ENCODE measurements at regions not wholly inside any gene's neighbourhood (a gene's known extent, or its start where the extent isn't known, plus 50 kb on each side); places are given as distances from the start of the nearest gene placed in this dataset.
A peak's percentile ranks its signal among the peaks of the same experiment; 100 is the strongest.
"Not testable (repeated sequence)": the region's sequence is repeated elsewhere in the genome, so short reads cannot be mapped to it uniquely, and the experiment has no call there.

- intact Hi-C loops (cut with DNase I, micrococcal nuclease), result no loop called here
- no peak for TF ChIP-seq CTCF (IDR thresholded peaks at IDR 0.05)
- H3K4me3 ChIP-seq, result no peak overlapping the region
- H3K4me1 ChIP-seq (ENCODE audit: low read depth), result no peaks in the 10 kb centered on the region
- H3K36me3 ChIP-seq (ENCODE audit: low read depth), result no peaks in the 10 kb centered on the region
- no peaks in the 10 kb centered on the region for H3K9me3 ChIP-seq
- DNase-seq (no peak), ATAC-seq (no peak)
Measured at GRCh38 chr1:227508431-227508830, 54.9 kb upstream of the ZNF678 start.

- H3K36me3 ChIP-seq (ENCODE audit: low read depth); DNase-seq; H3K4me3 ChIP-seq; H3K9me3 ChIP-seq; intact Hi-C loops (cut with DNase I, micrococcal nuclease); H3K4me1 ChIP-seq (ENCODE audit: low read depth): not testable (repeated sequence)
- peak; percentile 19 for ATAC-seq
Measured at GRCh38 chr1:227506490-227507393, 56.6 kb upstream of the ZNF678 start.

- not testable (repeated sequence) for ATAC-seq, H3K4me3 ChIP-seq
Measured at GRCh38 chr1:227496045-227496444, 67.3 kb upstream of the ZNF678 start.

GRCh38 chr1:227493863-227494551, 69.3 kb upstream of the ZNF678 start:
- H3K36me3 ChIP-seq (ENCODE audit: low read depth); H3K9me3 ChIP-seq; H3K4me3 ChIP-seq; intact Hi-C loops (cut with DNase I, micrococcal nuclease); H3K4me1 ChIP-seq (ENCODE audit: low read depth); DNase-seq; ATAC-seq: not testable (repeated sequence)

More at GRCh38 chr1:227496045-227496444, 67.3 kb upstream of the ZNF678 start:
- H3K36me3 ChIP-seq (ENCODE audit: low read depth); H3K4me1 ChIP-seq (ENCODE audit: low read depth); H3K9me3 ChIP-seq; DNase-seq; intact Hi-C loops (cut with DNase I, micrococcal nuclease): not testable (repeated sequence)

- intact Hi-C loops (cut with DNase I, micrococcal nuclease), result no loop called here
- H3K9me3 ChIP-seq, result peaks cover 4% of the 10 kb centered on the region
- TF ChIP-seq CTCF (IDR thresholded peaks at IDR 0.05), result no peak
Measured at GRCh38 chr1:227490478-227490877, 72.9 kb upstream of the ZNF678 start.

GRCh38 chr1:227490001-227490400, 73.4 kb upstream of the ZNF678 start:
- no peaks in the 10 kb centered on the region for H3K36me3 ChIP-seq (ENCODE audit: low read depth)
- H3K4me1 ChIP-seq (ENCODE audit: low read depth), result no peaks in the 10 kb centered on the region
- peaks cover 4% of the 10 kb centered on the region for H3K9me3 ChIP-seq
- ATAC-seq (no peak), DNase-seq (peak in 1 of 3 donors; percentile 4)
- no peak overlapping the region for H3K4me3 ChIP-seq
- intact Hi-C loops (cut with DNase I, micrococcal nuclease), result no loop called here
- TF ChIP-seq CTCF (IDR thresholded peaks at IDR 0.05), result no peak

More at GRCh38 chr1:227490478-227490877, 72.9 kb upstream of the ZNF678 start:
- H3K4me3 ChIP-seq, result no peak overlapping the region
- no peak for ATAC-seq
- H3K4me1 ChIP-seq (ENCODE audit: low read depth), result no peaks in the 10 kb centered on the region
- peak in 1 of 3 donors; percentile 6 for DNase-seq
- H3K36me3 ChIP-seq (ENCODE audit: low read depth), result no peaks in the 10 kb centered on the region

- DNase-seq, result no peak
- H3K4me1 ChIP-seq (ENCODE audit: low read depth), result no peaks in the 10 kb centered on the region
- no peak for TF ChIP-seq CTCF (IDR thresholded peaks at IDR 0.05)
- peaks cover 4% of the 10 kb centered on the region for H3K9me3 ChIP-seq
- intact Hi-C loops (cut with DNase I, micrococcal nuclease), result loop anchor here (10.0 kb wide), 2 partner anchors 275 to 465 kb away; no protein-coding TSS in a partner anchor
- H3K4me3 ChIP-seq, result no peak overlapping the region
- H3K36me3 ChIP-seq (ENCODE audit: low read depth), result no peaks in the 10 kb centered on the region
- no peak for ATAC-seq
Measured at GRCh38 chr1:227489572-227489971, 73.8 kb upstream of the ZNF678 start.
